ENCODE measurements at regions not wholly inside any gene's neighbourhood (a gene's known extent, or its start where the extent isn't known, plus 50 kb on each side); places are given as distances from the start of the nearest gene placed in this dataset.

DNA sequence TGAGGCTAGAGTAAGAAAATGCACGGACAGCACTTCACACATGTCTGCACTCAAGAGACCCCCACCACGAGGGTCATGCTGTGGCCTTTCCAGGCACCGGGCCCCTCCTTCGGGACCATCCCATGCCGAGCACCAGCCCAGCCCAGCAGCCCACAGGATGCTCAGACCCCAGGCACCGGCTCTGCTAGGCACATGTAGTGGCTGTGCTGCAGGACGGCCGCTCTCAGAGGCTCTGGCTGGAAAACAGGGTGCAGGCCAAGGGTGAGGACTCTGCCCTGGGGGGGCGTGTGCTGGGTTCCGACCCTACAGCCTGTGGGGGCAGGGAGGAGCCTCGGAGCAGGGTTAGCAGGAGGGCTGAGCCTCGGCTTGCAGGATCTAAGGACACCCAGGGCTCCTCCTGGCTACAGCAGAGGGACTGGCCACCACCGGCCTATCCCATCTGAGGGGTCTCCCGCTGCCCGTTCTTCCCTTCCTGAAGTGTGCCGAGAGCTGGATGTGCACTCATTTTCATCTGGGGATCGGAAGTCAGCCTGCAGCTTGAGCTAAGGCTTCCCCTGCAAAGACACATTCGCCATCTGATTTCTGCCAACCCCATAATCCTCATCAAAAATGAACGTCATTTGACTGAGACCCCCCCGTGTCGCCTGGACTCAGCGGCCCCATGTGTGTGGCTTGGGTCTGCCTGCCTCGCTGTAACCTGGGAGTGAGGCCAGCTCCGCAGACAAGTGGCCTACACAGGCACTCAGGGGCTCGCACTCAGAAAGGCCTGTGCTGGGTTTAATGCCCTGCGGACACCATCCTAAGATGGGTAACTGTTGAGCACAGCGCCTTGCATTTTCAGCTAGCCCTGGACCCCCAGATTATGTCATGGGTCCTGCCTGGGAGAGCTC, 293.1 kb upstream of the FOXF1 start:
- intact Hi-C loops (cut with micrococcal nuclease; ENCODE audit: unreplicated experiment): no loop called here
- BruUV-seq (replicated peaks): no TSS peak
- POLR2A ChIA-PET: no interaction called here

DNA sequence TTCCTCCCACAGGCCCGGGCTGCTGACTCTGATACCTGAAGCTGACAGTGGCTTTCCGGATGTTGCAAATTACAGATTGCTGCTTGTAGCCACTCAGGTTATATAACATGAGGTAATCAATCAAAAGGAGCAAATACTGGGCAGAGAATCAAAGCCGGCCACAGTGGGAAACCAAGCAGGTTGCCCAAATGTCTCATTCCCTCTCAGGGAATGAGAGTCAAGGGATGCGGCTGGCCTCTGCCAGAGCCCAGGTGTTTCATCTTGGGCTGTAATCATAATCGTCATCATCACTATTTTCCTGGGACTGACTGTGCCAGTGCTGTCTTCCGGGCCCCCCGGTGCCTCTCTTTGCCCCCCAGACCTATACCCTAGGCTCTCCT, 292.4 kb upstream of the FOXF1 start:
- ChIA-PET RAD21 (ENCODE audit: unreplicated experiment) (no interaction called here), CTCF (interaction anchor here (1.0 kb wide), 1 partner anchor 123 kb away, joined by 3 read pairs; no protein-coding TSS in a partner anchor), SMC1A (ENCODE audit: uncharacterized antibody, unreplicated experiment) (no interaction called here), POLR2A (no interaction called here)
- no peak overlapping the region for H3K27ac ChIP-seq (ENCODE audit: control insufficient read depth, insufficient read depth)
- in situ Hi-C loops (cut with MboI) (no loop called here), intact Hi-C loops (cut with micrococcal nuclease; ENCODE audit: unreplicated experiment) (no loop called here)
- H3K4me3 ChIP-seq: no peak overlapping the region
- BruUV-seq (replicated peaks): no TSS peak
- no peak overlapping the region for H3K9ac ChIP-seq (ENCODE audit: control insufficient read depth, insufficient read depth, low read length)
- H2AFZ ChIP-seq (ENCODE audit: control insufficient read depth, low read depth, low read length): no peak overlapping the region
- H3K4me1 ChIP-seq (ENCODE audit: control insufficient read depth, insufficient read depth, low read length): no peaks in the 10 kb centered on the region
- H3K27me3 ChIP-seq (replicated peaks in 1 of 2; ENCODE audit: control insufficient read depth in 2 of 2, insufficient read depth in 2 of 2, low read length in 1 of 2): 0 out of 4 replicates have a peak, but pooled peaks cover 0 to 3% of the 10 kb centered on the region in 2 experiments
- FAIRE-seq: no peak
- no peak for DNase-seq (ENCODE audit: low read depth, low spot score)
- no peaks in the 10 kb centered on the region for H3K36me3 ChIP-seq (ENCODE audit: control insufficient read depth in 2 of 2, insufficient read depth in 2 of 2, low read length in 1 of 2)
- no peak overlapping the region for H3K4me2 ChIP-seq (ENCODE audit: control insufficient read depth, insufficient read depth)
- no peaks in the 10 kb centered on the region for H3K79me2 ChIP-seq (ENCODE audit: control insufficient read depth, insufficient read depth, low read length)
- no peaks in the 10 kb centered on the region; the same call in 2 of the 3 replicates for H3K9me3 ChIP-seq (replicated peaks; ENCODE audit: control insufficient read depth, insufficient read depth, low read length)
- no peak for ATAC-seq
- 26% methylated on average over 7 of the region's 7 CpGs for WGBS (ENCODE audit: insufficient coverage, insufficient replicate concordance, low lambda C conversion rate, missing lambda C conversion rate)
- no peaks in the 10 kb centered on the region for H4K20me1 ChIP-seq (ENCODE audit: control insufficient read depth, insufficient read depth)
- TF ChIP-seq, protein P1, sequence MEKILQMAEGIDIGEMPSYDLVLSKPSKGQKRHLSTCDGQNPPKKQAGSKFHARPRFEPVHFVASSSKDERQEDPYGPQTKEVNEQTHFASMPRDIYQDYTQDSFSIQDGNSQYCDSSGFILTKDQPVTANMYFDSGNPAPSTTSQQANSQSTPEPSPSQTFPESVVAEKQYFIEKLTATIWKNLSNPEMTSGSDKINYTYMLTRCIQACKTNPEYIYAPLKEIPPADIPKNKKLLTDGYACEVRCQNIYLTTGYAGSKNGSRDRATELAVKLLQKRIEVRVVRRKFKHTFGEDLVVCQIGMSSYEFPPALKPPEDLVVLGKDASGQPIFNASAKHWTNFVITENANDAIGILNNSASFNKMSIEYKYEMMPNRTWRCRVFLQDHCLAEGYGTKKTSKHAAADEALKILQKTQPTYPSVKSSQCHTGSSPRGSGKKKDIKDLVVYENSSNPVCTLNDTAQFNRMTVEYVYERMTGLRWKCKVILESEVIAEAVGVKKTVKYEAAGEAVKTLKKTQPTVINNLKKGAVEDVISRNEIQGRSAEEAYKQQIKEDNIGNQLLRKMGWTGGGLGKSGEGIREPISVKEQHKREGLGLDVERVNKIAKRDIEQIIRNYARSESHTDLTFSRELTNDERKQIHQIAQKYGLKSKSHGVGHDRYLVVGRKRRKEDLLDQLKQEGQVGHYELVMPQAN (conservative IDR thresholded peaks at IDR 0.05): no peak
- no peak for TF ChIP-seq SPI1 (IDR thresholded peaks at IDR 0.05; ENCODE audit: borderline replicate concordance, insufficient read depth, low read depth, low read length)
- TF ChIP-seq, protein P2, sequence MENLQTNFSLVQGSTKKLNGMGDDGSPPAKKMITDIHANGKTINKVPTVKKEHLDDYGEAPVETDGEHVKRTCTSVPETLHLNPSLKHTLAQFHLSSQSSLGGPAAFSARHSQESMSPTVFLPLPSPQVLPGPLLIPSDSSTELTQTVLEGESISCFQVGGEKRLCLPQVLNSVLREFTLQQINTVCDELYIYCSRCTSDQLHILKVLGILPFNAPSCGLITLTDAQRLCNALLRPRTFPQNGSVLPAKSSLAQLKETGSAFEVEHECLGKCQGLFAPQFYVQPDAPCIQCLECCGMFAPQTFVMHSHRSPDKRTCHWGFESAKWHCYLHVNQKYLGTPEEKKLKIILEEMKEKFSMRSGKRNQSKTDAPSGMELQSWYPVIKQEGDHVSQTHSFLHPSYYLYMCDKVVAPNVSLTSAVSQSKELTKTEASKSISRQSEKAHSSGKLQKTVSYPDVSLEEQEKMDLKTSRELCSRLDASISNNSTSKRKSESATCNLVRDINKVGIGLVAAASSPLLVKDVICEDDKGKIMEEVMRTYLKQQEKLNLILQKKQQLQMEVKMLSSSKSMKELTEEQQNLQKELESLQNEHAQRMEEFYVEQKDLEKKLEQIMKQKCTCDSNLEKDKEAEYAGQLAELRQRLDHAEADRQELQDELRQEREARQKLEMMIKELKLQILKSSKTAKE (IDR thresholded peaks at IDR 0.05; ENCODE audit: low read depth, poor library complexity, severe bottlenecking): no peak
- TF ChIP-seq, protein P3, sequence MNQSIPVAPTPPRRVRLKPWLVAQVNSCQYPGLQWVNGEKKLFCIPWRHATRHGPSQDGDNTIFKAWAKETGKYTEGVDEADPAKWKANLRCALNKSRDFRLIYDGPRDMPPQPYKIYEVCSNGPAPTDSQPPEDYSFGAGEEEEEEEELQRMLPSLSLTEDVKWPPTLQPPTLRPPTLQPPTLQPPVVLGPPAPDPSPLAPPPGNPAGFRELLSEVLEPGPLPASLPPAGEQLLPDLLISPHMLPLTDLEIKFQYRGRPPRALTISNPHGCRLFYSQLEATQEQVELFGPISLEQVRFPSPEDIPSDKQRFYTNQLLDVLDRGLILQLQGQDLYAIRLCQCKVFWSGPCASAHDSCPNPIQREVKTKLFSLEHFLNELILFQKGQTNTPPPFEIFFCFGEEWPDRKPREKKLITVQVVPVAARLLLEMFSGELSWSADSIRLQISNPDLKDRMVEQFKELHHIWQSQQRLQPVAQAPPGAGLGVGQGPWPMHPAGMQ (IDR thresholded peaks at IDR 0.05; ENCODE audit: borderline replicate concordance): no peak
- TF ChIP-seq BCL11A (IDR thresholded peaks at IDR 0.05; ENCODE audit: low read depth, low read length): no peak
- no peak for TF ChIP-seq ZNF217 (IDR thresholded peaks at IDR 0.05)
- TF ChIP-seq CBX3 (IDR thresholded peaks at IDR 0.05; ENCODE audit: borderline replicate concordance, low read depth): no peak
- no peak for TF ChIP-seq YBX1 (IDR thresholded peaks at IDR 0.05)
- TF ChIP-seq RB1 (IDR thresholded peaks at IDR 0.05; ENCODE audit: borderline replicate concordance): no peak

More for the DNA sequence above, 293.1 kb upstream of the FOXF1 start:
- Histone ChIP-seq H3K9ac (ENCODE audit: control insufficient read depth, insufficient read depth, low read length) (no peak overlapping the region), H3K4me1 (ENCODE audit: control insufficient read depth, insufficient read depth, low read length) (no peaks in the 10 kb centered on the region), H3K4me2 (ENCODE audit: control insufficient read depth, insufficient read depth) (no peak overlapping the region), H3K4me3 (no peak overlapping the region), H3K27me3 (replicated peaks in 1 of 2; ENCODE audit: control insufficient read depth in 2 of 2, insufficient read depth in 2 of 2, low read length in 1 of 2) (0 out of 4 replicates have a peak, but pooled peaks cover 0 to 3% of the 10 kb centered on the region in 2 experiments), H3K27ac (ENCODE audit: control insufficient read depth, insufficient read depth) (no peak overlapping the region), H3K9me3 (replicated peaks; ENCODE audit: control insufficient read depth, insufficient read depth, low read length) (peaks cover 3% of the 10 kb centered on the region; the same call in 1 of the 3 replicates), H2AFZ (ENCODE audit: control insufficient read depth, low read depth, low read length) (no peak overlapping the region), H3K79me2 (ENCODE audit: control insufficient read depth, insufficient read depth, low read length) (no peaks in the 10 kb centered on the region), H3K36me3 (ENCODE audit: control insufficient read depth in 2 of 2, insufficient read depth in 2 of 2, low read length in 1 of 2) (no peaks in the 10 kb centered on the region), H4K20me1 (ENCODE audit: control insufficient read depth, insufficient read depth) (no peaks in the 10 kb centered on the region)
- in situ Hi-C loops (cut with MboI): no loop called here
- SMC1A ChIA-PET (ENCODE audit: uncharacterized antibody, unreplicated experiment): no interaction called here
- CTCF ChIA-PET: interaction anchor here (1.0 kb wide), 1 partner anchor 123 kb away, joined by 3 read pairs; no protein-coding TSS in a partner anchor
- no peak for ATAC-seq
- TF ChIP-seq CHD1 (IDR thresholded peaks at IDR 0.05; ENCODE audit: low read depth, low read length) (no peak), EED (IDR thresholded peaks at IDR 0.05; ENCODE audit: low read depth) (no peak), HDGF (IDR thresholded peaks at IDR 0.05) (no peak)
- DNase-seq (ENCODE audit: low read depth, low spot score): no peak
- no peak for FAIRE-seq
- WGBS (ENCODE audit: insufficient coverage, insufficient replicate concordance, low lambda C conversion rate, missing lambda C conversion rate): 25% methylated on average over 27 of the region's 27 CpGs
- RAD21 ChIA-PET (ENCODE audit: unreplicated experiment): no interaction called here

Data from GM12878 (cell line).